HG03469 (cell line): ENCODE measurements at regions not wholly inside any gene's neighbourhood (a gene's known extent, or its start where the extent isn't known, plus 50 kb on each side); places are given as distances from the start of the nearest gene placed in this dataset.
"Not testable (repeated sequence)": the region's sequence is repeated elsewhere in the genome, so short reads cannot be mapped to it uniquely, and the experiment has no call there.

Source experiments
- ATAC-seq: cut with Tn5 transposase; IDR thresholded peaks from one replicate; pipeline ENCODE4 v1.9.1; 2021; ENCODE audit warnings: mild to moderate bottlenecking, moderate library complexity, moderate number of reproducible peaks; ENCODE audit not compliant: unreplicated experiment

DNA sequence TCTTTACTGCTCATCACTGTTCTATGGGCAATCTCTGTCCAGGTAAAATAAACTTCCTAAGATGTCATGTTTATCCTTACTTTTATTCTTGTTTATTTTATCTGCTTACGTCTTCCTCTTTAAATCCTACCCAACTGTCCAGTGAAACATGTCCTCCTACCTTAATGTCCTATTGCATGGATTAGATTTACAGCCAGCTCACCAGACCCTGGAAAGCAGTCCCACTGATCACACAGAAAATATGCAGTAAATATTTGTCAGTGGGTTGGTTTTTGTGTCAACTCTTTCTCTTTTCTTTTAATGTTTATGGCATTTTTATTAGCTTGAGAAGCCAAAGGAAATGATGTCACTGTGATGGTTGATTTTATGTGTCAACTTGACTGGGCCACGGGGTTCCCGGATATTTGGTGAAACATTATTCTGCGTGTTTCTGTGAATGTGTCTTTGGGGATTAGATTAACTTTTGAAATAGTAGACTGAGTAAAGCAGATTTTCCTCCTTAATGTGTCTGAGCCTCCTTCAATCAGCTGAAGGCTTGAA, 258.3 kb downstream of the SRGAP2C start:
- no peak for ATAC-seq

- ATAC-seq, result no peak
Observed at GRCh38 chr1:121444096-121444495, 259.3 kb downstream of the SRGAP2C start.

DNA sequence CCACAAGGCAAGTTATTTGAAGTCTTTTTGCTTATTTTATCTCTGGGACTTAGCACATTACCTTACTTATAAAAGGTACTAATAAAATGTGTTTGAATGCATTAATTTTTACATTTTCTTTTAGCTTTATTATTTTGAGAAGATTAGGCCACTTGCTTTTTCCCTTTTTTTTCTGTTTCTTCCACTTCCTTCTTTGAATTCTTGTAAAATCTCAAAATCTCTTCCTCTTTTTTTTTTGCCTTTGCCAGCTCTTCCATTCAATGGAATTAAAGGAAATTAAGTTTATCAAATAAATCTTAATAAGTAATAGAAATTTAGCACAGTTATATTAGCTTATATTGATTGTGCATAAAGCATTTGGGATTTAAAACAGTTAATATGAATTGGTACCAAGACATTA, 260.9 kb downstream of the SRGAP2C start:
- no peak for ATAC-seq

DNA sequence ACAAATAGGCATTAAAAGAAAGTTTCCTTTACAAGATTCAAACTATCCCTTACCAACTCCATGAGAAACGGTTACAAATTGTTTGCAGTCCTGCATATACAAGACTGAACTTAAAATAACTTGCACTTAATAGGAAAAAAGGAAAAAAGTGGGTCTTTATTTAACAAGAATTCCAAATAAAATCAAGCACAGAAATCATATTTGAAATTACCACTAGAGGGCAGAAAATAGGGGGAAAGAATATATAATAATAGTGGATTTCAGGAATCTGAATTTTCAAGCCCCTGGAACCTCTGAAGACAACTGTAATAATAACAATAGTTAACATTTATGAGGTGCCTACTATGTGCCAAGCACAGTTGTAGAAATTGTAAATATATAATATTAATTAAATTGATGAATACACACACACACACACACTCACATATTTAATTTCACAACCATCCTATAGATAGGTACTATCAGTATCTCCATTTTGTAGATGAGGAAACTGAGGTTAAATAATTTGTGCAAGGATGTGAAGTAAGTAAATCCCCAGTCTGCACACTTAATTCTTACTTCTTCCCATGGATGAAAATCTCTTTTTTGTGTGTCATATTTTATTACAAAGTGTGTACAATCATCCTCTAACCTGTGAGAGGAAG, 262.6 kb downstream of the SRGAP2C start:
- ATAC-seq, result not testable (repeated sequence)

DNA sequence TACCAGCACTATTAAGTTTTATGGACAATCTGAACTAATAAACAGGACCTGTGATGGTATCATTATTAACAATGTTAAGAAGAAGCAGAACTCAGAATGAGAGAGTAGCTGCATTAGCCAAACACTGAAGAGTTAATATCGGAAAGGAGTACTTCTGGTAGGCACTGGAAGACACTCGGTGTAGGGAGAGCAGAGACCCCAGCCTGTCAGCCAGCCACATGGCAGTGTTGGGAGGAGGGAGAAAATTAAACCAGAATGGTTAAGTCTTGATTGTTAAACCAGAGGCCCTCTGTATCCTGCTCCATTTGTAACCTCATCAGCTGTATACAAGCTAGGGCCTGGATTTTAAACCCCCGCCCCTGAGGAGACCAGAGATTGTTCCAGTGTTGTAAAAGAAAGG, 263.3 kb downstream of the SRGAP2C start:
- ATAC-seq, result not testable (repeated sequence)

DNA sequence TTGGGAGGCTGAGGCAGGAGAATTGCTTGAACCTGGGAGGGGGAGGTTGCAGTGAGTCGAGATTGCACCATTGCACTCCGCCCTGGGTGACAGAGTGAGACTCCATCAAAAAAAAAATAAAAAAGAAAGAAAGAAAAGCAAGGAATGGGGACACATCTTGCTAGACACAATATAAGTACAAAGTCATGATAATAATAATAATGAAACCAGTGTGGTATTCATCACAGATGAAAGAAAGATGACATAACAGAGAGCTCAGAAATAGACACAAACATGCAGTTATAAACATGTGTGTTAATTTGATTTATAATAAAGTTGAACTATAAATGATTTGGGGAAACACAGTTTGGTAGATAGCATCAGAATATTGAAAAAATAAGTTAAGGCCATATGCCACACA, 264.1 kb downstream of the SRGAP2C start:
- no peak for ATAC-seq

DNA sequence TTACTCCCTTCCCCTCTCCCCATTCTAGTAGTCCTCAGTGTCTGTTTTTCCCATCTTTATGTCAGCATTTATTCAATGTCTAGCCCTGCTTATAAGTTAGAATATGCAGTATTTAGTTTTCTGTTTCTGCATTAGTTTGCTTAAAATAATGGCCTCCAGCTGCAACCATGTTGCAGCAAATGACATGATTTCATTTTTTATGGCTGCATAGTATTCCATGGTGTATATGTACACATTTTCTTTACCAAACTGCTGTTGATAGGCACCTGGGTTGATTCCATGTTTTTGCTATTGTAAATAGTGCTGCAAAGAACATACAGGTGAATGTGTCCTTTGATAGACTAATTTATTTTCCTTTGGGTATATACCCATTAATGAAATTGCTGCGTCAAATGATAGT, 267.7 kb downstream of the SRGAP2C start:
- ATAC-seq, result no peak

GRCh38 chr1:121458291-121459048, 273.7 kb downstream of the SRGAP2C start:
- ATAC-seq, result peak; percentile 97

GRCh38 chr1:121459235-121459634, 274.5 kb downstream of the SRGAP2C start:
- no peak for ATAC-seq

GRCh38 chr1:121469395-121469794, 284.6 kb downstream of the SRGAP2C start:
- not testable (repeated sequence) for ATAC-seq

DNA sequence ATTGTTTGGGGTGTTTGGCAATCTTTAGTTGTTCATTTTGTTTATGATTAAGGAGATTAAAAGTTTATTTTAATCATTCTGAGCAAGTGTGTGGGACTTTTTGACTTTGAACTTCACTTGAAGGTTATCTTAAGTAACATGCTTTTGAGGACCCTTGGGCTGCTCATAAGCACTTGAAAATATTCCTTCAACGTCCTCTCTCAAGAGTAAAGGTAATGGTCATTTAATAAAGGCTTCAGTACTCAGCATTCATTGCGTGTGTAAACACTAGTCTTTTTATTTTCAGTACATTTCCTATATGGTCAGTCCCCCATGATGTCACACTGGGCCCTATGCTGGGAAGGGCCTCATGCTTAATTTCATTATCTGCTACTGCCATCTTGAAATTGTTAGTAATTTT, 285.6 kb downstream of the SRGAP2C start:
- not testable (repeated sequence) for ATAC-seq

DNA sequence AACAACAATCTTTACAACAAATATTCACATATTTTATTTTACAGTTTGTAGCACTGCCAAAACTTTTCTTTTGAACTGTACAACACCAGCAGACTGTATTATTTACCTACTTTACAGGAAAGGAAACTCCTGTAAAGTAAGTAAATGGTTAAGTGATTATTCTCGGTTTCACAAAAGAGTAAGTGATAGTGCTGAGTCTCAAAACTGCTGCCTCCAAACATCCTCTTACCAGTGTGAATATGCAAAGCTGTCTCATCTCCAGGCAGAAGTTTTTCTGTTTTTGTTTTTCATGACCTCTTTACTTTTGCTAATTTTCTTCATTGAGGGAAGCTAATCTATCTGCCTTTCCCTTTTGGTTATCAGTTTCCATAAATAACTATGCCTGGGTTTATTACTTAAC, 286.7 kb downstream of the SRGAP2C start:
- no peak for ATAC-seq

- no peak for ATAC-seq
Observed at GRCh38 chr1:121472017-121472416, 287.2 kb downstream of the SRGAP2C start.

DNA sequence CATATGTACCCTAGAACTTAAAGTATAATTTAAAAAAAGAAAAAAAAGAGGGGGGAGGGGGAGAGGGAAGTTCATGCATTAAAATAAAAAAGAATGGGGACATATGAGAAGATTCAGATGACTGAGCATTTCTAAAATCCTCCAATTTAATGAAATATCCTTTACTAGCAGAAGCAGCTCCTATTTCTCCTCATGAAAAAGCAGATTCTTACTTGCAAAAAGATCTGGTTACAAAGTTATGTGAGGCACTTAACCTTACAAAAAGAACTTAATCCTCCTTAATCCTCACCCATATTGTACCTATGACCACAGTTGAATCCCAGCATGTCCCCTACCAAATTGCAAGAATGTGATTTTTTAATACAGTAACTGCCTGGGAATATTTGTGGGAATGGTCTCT, 298.5 kb downstream of the SRGAP2C start:
- ATAC-seq, result no peak

- ATAC-seq, result no peak
Observed at GRCh38 chr1:121483961-121484424, 299.2 kb downstream of the SRGAP2C start.

GRCh38 chr1:121494796-121495195, 310.0 kb downstream of the SRGAP2C start:
- not testable (repeated sequence) for ATAC-seq

DNA sequence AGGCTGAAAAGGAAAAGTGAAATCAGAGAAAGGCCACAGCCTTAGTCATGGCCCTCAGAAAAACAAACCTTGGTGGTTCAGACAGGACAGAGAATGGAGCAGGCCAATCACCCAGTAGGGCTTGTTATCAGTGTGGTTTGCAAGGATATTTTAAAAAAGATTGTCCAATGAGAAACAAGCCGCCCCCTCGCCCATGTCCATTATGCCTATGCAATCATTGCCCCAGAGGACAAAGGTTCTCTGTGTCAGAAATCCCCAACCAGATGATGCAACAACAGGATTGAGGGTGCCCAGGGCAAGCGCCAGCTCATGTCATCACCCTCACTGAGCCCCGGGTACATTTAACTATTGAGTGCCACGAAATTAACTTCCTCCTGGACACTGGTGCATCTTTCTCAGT, 326.7 kb downstream of the SRGAP2C start:
- not testable (repeated sequence) for ATAC-seq

DNA sequence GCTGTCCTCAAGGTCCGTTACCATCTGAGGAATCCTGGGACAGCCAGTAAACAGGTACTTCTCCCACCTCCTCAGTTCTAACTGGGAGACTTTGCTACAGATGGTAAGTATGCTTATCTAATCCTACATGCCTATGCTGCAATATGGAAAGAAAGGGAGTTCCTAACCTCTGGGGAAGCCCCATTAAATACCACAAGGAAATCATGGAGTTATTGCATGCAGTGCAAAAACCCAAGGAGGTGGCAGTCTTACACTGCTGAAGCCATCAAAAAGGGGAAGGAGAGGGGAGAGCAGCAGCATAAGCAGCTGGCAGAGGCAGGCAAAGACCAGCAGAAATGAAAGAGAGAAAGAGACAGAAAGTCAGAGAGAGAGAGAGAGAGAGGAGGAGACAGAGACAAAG, 327.1 kb downstream of the SRGAP2C start:
- not testable (repeated sequence) for ATAC-seq

GRCh38 chr1:121515235-121515634, 330.5 kb downstream of the SRGAP2C start:
- ATAC-seq, result no peak

GRCh38 chr1:121516234-121516967, 331.6 kb downstream of the SRGAP2C start:
- ATAC-seq, result peak; percentile 92

GRCh38 chr1:121517586-121518230, 332.9 kb downstream of the SRGAP2C start:
- no peak for ATAC-seq
